ENCODE measurements at regions not wholly inside any gene's neighbourhood (a gene's known extent, or its start where the extent isn't known, plus 50 kb on each side); places are given as distances from the start of the nearest gene placed in this dataset.

DNA sequence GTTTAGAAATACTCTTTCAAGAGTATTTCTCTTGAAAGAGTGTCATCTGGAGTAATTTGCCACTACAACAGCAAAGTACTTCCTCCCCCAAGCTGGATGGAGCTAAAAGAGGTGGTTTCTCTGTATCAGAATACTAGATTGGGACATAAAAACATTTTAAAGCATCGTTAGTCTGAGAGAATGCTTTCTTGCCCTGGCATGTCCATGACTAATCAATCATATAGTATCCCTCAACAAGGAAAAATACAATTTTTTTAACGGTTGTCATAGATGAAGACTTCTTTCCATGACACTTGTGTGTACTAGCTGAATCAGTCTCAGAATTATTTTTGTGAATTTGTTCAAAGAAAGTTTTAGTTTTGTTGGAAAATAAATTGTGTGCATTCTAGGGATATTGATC, 237.9 kb downstream of the NEBL start:
- TF ChIP-seq POLR2A (IDR thresholded peaks at IDR 0.05) (no peak), EP300 (IDR thresholded peaks at IDR 0.05) (no peak), POLR2AphosphoS5 (IDR thresholded peaks at IDR 0.05) (no peak)
- TF ChIP-seq, protein P1, sequence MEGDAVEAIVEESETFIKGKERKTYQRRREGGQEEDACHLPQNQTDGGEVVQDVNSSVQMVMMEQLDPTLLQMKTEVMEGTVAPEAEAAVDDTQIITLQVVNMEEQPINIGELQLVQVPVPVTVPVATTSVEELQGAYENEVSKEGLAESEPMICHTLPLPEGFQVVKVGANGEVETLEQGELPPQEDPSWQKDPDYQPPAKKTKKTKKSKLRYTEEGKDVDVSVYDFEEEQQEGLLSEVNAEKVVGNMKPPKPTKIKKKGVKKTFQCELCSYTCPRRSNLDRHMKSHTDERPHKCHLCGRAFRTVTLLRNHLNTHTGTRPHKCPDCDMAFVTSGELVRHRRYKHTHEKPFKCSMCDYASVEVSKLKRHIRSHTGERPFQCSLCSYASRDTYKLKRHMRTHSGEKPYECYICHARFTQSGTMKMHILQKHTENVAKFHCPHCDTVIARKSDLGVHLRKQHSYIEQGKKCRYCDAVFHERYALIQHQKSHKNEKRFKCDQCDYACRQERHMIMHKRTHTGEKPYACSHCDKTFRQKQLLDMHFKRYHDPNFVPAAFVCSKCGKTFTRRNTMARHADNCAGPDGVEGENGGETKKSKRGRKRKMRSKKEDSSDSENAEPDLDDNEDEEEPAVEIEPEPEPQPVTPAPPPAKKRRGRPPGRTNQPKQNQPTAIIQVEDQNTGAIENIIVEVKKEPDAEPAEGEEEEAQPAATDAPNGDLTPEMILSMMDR (IDR thresholded peaks at IDR 0.05): no peak

Measured in gastroesophageal sphincter (tissue), 3 donors.